Gastrocnemius medialis (tissue), 4 donors: ENCODE measurements at regions not wholly inside any gene's neighbourhood (a gene's known extent, or its start where the extent isn't known, plus 50 kb on each side); places are given as distances from the start of the nearest gene placed in this dataset.

Source experiments
- CTCF ChIP-seq, 5 experiments: fragments of 450-650 bp in 3 of 5; fragments of 200-600 bp in 2 of 5; sonication (generic) in 2 of 5; IDR thresholded peaks in 4 of 5; conservative IDR thresholded peaks in 1 of 5; 1 replicate in 4 of 5; 2 replicates in 1 of 5; pipeline ENCODE4 v1.5.1; 2016 to 2019; ENCODE audit warnings: antibody characterized with exemption in 5 of 5, mild to moderate bottlenecking in 3 of 5, moderate library complexity in 3 of 5
- POLR2A ChIP-seq, 2 donors: fragments of 450-650 bp; IDR thresholded peaks; one replicate each; pipeline ENCODE4 v1.6.1; 2017; ENCODE audit warnings: antibody characterized with exemption in 2 of 2, mild to moderate bottlenecking in 2 of 2, moderate library complexity in 2 of 2

- TF ChIP-seq CTCF (IDR thresholded peaks at IDR 0.05 in 4 of 5, conservative IDR thresholded peaks at IDR 0.05 in 1 of 5) = no peak
- TF ChIP-seq POLR2A (IDR thresholded peaks at IDR 0.05) = no peak
Observed at GRCh38 chr2:117086174-117086942, 728.1 kb upstream of the DDX18 start.
